ENCODE measurements at regions not wholly inside any gene's neighbourhood (a gene's known extent, or its start where the extent isn't known, plus 50 kb on each side); places are given as distances from the start of the nearest gene placed in this dataset.

- DNase-seq (ENCODE audit: low read depth, low spot score) = no peak
- in situ Hi-C loops (cut with HindIII; ENCODE audit: low pct_unique_long_range_greater_than_20kb, low sequenced_read_pairs) = no loop called here
Observed at GRCh38 chr5:116389601-116390000, 185.0 kb downstream of the SEMA6A start.

- no peak for DNase-seq (ENCODE audit: low read depth, low spot score)
- in situ Hi-C loops (cut with HindIII; ENCODE audit: low pct_unique_long_range_greater_than_20kb, low sequenced_read_pairs) = no loop called here
Observed at GRCh38 chr5:116388564-116389258, 185.9 kb downstream of the SEMA6A start.

DNA sequence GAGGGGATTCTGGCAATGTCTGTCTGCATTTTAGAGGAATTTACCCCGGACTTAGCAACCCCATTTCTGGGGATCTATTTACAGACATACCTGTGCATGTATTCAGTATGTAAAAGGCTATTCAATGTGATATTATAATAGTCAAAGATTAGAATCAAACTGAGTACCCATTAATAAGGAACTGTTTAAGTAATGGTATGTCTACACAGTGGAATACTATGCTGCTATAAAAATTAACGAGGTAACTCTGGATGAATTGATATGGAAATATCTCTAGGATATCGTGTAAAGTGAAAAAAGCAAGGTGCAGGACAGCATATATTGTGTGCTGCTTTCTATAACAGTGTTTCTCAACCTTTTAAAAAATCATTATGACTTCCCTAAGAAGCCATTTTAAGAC is 186.9 kb downstream of the SEMA6A start:
- in situ Hi-C loops (cut with HindIII; ENCODE audit: low pct_unique_long_range_greater_than_20kb, low sequenced_read_pairs) = no loop called here
- DNase-seq (ENCODE audit: low read depth, low spot score) = no peak

GRCh38 chr5:116386633-116387032 is 188.0 kb downstream of the SEMA6A start:
- in situ Hi-C loops (cut with HindIII; ENCODE audit: low pct_unique_long_range_greater_than_20kb, low sequenced_read_pairs) = no loop called here
- no peak for DNase-seq (ENCODE audit: low read depth, low spot score)

DNA sequence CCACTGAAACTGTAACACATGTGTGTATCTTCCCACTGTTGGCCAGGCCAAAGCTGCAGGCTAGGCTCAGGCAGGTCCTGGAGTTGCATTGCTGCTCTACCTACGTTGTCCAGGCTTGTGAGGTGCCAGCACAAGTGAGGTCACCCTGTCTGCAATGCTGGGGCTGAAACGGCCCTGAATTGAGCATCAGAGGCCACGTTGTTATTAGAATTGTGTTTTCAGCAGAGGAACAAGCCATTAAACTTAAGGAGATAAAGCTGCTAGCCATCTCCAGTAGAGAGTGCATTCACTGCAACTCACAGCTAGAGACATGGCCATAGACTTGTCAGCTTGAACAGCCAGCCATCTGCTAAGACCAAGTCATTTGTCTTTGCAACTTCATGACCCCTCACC is 191.8 kb downstream of the SEMA6A start:
- in situ Hi-C loops (cut with HindIII; ENCODE audit: low pct_unique_long_range_greater_than_20kb, low sequenced_read_pairs) = no loop called here
- no peak for DNase-seq (ENCODE audit: low read depth, low spot score)

- in situ Hi-C loops (cut with HindIII; ENCODE audit: low pct_unique_long_range_greater_than_20kb, low sequenced_read_pairs) = no loop called here
- no peak for DNase-seq (ENCODE audit: low read depth, low spot score)
Observed at GRCh38 chr5:116382032-116382873, 192.4 kb downstream of the SEMA6A start.

GRCh38 chr5:116381201-116381600 is 193.4 kb downstream of the SEMA6A start:
- no peak for DNase-seq (ENCODE audit: low read depth, low spot score)

GRCh38 chr5:116380621-116381020 is 194.0 kb downstream of the SEMA6A start:
- DNase-seq (ENCODE audit: low read depth, low spot score) = no peak
- in situ Hi-C loops (cut with HindIII; ENCODE audit: low pct_unique_long_range_greater_than_20kb, low sequenced_read_pairs) = no loop called here

More at GRCh38 chr5:116381201-116381600, 193.4 kb downstream of the SEMA6A start:
- in situ Hi-C loops (cut with HindIII; ENCODE audit: low pct_unique_long_range_greater_than_20kb, low sequenced_read_pairs) = no loop called here

DNA sequence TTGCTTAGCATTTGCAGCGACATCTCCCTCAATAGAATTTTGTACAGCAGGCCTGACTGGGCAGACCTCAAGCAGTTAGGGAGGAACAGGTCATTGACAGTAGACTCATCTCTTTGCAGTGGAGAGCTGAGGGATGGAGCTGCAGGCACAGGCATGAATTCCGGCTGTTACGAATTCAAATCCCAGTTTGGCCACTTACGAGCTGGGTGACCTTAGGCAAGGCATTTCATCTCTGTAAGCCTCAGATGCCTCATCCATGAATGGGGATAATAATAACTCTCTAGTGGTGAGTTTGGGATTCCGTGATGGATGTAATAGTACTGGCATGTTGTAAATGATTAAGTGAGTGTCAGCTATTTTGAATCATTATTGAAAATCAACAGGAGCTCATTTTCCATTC is 195.3 kb downstream of the SEMA6A start:
- no peak for DNase-seq (ENCODE audit: low read depth, low spot score)
- in situ Hi-C loops (cut with HindIII; ENCODE audit: low pct_unique_long_range_greater_than_20kb, low sequenced_read_pairs) = no loop called here

GRCh38 chr5:116378777-116379121 is 195.9 kb downstream of the SEMA6A start:
- no peak for DNase-seq (ENCODE audit: low read depth, low spot score)
- in situ Hi-C loops (cut with HindIII; ENCODE audit: low pct_unique_long_range_greater_than_20kb, low sequenced_read_pairs) = no loop called here

DNA sequence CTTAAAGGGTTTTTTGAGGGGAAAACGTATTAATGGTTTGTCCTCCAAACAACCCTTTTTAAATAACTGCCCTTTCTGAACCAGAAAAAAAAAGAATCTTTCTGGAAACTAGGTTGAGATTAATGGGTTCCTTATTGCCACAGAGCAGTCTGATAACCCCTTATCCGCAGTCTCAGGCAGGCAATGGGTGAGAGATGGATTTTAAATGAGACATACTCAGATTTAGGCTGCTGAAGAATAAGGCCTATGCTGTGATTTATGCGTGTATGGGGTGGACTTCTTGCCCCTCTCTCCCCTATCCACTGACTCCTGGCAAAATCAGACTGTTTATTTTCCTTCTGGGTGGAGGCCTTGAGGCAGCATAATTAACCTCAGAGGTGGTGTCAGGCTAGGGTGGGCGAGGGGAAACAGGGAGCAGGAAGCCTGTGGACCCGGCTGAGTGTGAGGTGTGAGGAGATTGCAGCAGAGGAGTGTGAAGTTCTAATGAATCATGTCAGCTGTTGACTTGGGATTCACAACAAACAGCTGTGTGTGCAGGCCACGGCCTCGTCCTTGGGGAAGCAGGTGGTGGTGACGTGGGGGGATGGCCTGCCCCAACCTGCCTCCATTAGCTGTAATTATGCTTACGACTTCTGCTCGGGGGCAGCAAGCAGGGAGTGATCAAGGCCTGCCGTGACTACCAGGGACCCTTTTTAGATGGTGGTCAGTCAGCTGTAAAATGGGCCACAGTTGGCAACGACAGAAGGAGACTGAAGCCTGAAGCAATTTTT is 196.4 kb downstream of the SEMA6A start:
- DNase-seq (ENCODE audit: low read depth, low spot score) = no peak
- in situ Hi-C loops (cut with HindIII; ENCODE audit: low pct_unique_long_range_greater_than_20kb, low sequenced_read_pairs) = no loop called here

GRCh38 chr5:116377276-116378006 is 197.2 kb downstream of the SEMA6A start:
- no peak for DNase-seq (ENCODE audit: low read depth, low spot score)
- in situ Hi-C loops (cut with HindIII; ENCODE audit: low pct_unique_long_range_greater_than_20kb, low sequenced_read_pairs) = no loop called here

DNA sequence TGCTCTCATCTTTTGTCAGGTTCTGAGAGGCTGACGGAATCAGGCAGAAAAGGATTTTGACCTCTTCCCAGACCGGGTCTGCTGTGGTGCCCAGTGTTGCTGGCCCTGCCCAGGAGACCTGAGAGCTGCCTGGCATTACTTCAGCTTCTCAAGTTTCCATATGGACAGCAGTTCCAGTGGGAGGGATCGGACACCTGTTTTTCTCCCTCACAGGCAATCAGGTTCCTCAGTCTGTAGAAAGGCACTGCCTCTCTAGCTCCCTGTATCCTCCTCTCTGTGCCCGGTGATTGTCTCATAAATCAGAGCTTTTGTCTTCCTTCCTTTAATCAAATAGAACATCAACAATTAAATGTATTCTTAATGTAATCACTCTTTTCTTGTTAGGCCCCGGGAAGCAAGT is 198.7 kb downstream of the SEMA6A start:
- DNase-seq (ENCODE audit: low read depth, low spot score) = no peak
- in situ Hi-C loops (cut with HindIII; ENCODE audit: low pct_unique_long_range_greater_than_20kb, low sequenced_read_pairs) = no loop called here

- no peak for DNase-seq (ENCODE audit: low read depth, low spot score)
- in situ Hi-C loops (cut with HindIII; ENCODE audit: low pct_unique_long_range_greater_than_20kb, low sequenced_read_pairs) = no loop called here
Observed at GRCh38 chr5:116374434-116374852, 200.2 kb downstream of the SEMA6A start.

GRCh38 chr5:116372931-116373597 is 201.6 kb downstream of the SEMA6A start:
- DNase-seq (ENCODE audit: low read depth, low spot score) = no peak
- in situ Hi-C loops (cut with HindIII; ENCODE audit: low pct_unique_long_range_greater_than_20kb, low sequenced_read_pairs) = no loop called here

GRCh38 chr5:116371935-116372334 is 202.7 kb downstream of the SEMA6A start:
- DNase-seq (ENCODE audit: low read depth, low spot score) = no peak
- in situ Hi-C loops (cut with HindIII; ENCODE audit: low pct_unique_long_range_greater_than_20kb, low sequenced_read_pairs) = no loop called here

GRCh38 chr5:116371431-116371830 is 203.2 kb downstream of the SEMA6A start:
- in situ Hi-C loops (cut with HindIII; ENCODE audit: low pct_unique_long_range_greater_than_20kb, low sequenced_read_pairs) = no loop called here
- DNase-seq (ENCODE audit: low read depth, low spot score) = no peak
